GM23248 (cell line): ENCODE measurements at regions not wholly inside any gene's neighbourhood (a gene's known extent, or its start where the extent isn't known, plus 50 kb on each side); places are given as distances from the start of the nearest gene placed in this dataset.

ENCODE experiments used
- EZH2 ChIP-seq: fragments of 200-600 bp; sonication (generic); IDR thresholded peaks from 2 replicates; pipeline ENCODE4 v1.6.1; 2018; ENCODE audit warnings: antibody characterized with exemption, mild to moderate bottlenecking; ENCODE audit not compliant: insufficient read depth, poor library complexity, severe bottlenecking
- EZH2phosphoT487 ChIP-seq: fragments of 200-600 bp; sonication (generic); IDR thresholded peaks from 2 replicates; pipeline ENCODE4 v1.6.1; 2018; ENCODE audit warnings: antibody characterized with exemption, moderate library complexity, mild to moderate bottlenecking, low read depth; ENCODE audit not compliant: insufficient read depth

- no peak for TF ChIP-seq EZH2phosphoT487
- TF ChIP-seq EZH2 = no peak
Observed at GRCh38 chr3:26452363-26452762, 170.2 kb upstream of the LRRC3B start.
